NCI-H82 treated with DMSO at 0.1 percent for 48 hours (cell line): ENCODE measurements at regions not wholly inside any gene's neighbourhood (a gene's known extent, or its start where the extent isn't known, plus 50 kb on each side); places are given as distances from the start of the nearest gene placed in this dataset.
A peak's percentile ranks its signal among the peaks of the same experiment; 100 is the strongest.

ENCODE experiments used
- DNase-seq: peaks from one replicate; lab custom pipeline; 2025; ENCODE audit not compliant: unreplicated experiment; lab: John Stamatoyannopoulos, UW

GRCh38 chr20:11792568-11792953, 125.1 kb upstream of the BTBD3 start:
- DNase-seq = no peak

DNA sequence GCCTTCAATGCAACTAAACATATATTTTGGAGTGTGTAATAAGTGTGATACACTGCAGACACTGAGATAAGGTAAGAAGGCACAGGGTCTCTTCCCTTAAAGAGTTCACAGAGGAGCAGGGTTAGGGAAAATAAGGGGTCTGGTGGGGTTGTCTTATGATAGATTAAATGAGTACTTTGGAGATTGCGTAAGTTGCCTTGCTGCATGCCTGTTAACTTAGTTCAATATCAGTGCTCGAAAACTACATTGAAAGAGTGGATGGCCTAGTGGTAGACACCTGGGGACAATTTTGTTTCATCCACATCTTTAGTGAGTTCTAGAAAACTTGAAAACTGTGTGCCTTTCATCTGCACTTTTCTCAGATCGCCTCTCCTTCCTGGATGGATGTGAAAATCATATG, 123.2 kb upstream of the BTBD3 start:
- DNase-seq = no peak

- no peak for DNase-seq
These were observed 122.5 kb upstream of the BTBD3 start for GRCh38 chr20:11795071-11795615.

- no peak for DNase-seq
These were observed 121.7 kb upstream of the BTBD3 start for GRCh38 chr20:11796026-11796425.

- DNase-seq = no peak
These were observed 120.5 kb upstream of the BTBD3 start for GRCh38 chr20:11797156-11797555.

- DNase-seq = peak; percentile 48
These were observed 118.4 kb upstream of the BTBD3 start for GRCh38 chr20:11799281-11799684.

GRCh38 chr20:11807054-11808048, 110.3 kb upstream of the BTBD3 start:
- no peak for DNase-seq

- DNase-seq = no peak
These were observed 108.9 kb upstream of the BTBD3 start for GRCh38 chr20:11808841-11809240.

- DNase-seq = no peak
These were observed 107.2 kb upstream of the BTBD3 start for GRCh38 chr20:11810311-11811083.

DNA sequence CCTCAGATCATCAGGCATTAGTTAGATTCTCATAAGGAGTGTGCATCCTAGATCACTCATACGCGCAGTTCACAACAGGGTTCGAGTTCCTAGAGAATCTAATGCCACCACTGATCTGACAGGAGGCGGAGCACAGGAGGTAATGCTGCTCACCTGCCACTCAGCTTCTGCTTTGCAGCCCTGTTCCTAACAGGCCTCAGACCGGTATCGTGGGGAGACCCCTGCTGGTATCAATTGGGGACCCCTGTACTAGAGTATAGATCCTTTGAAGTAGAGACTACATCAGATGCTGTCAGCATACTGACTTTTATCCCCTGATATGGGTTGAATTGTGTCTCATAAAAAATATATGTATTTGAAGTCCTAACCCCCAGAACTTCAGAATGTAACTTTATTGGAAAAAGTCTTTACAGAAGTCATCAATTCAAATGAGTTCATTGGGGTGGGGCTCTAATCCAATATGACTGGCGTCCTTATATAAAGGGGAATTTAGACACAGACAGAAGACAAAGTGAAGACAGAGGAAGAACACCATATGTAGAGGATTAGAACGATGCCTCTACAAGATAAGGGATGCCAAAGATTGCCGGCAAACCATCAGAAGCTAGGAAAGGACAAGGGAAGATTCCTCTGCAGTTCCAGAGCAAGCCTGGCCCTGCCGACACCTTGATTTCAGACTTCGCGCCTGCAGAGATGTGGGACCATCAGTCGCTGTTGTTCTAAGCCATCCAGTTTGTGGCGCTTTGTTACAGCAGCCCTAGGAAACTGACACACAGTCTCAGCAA, 104.4 kb upstream of the BTBD3 start:
- peak; percentile 27 for DNase-seq

DNA sequence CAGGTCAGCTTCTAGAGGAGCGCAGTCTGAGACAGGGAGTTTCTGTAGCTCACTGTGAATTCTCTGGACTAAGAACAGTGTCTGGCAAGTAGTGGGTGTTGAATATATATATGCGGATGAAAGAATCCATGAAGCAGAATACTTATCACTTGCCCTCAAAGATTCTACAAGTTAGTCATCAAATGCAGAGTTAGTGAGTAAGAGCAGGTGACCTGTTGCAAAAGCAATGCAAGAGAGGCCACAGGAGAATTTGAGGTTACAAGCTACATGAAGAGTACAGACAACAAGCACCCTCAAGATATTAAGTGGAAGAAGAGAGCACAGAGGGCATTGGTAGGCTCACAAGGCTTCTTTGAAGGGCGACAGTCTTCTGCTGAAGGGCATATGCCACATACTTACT, 103.4 kb upstream of the BTBD3 start:
- no peak for DNase-seq

DNA sequence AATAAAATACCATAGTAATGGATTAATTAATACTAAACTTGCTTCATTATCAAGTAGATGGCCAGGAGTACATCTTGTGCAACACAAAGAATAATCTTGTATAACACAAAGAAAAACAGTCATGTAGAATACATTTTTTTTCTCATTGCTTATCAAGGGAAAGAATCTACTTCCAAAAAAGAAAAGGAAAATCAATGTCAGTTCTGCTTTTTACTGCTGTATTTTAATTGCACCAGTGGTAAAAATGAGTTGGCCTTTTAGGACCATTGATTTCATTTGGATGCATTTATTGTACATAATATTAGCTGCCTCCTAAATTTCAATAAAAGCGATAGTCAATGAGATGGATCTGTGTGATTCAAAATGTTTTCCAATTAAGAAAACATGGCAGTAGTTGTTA, 96.9 kb upstream of the BTBD3 start:
- no peak for DNase-seq

DNA sequence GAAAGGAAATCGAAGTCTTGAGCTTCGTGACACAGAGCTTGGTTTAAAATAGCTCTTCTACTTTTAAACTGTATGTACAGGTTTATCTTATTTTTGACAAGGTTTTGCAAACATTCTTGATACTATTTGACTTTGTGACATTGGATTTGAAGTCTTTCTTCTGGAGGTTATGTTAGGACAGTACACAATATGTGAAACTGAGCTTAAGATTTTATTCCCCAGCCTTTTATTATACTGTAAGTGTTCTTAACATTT, 95.2 kb upstream of the BTBD3 start:
- DNase-seq = no peak

DNA sequence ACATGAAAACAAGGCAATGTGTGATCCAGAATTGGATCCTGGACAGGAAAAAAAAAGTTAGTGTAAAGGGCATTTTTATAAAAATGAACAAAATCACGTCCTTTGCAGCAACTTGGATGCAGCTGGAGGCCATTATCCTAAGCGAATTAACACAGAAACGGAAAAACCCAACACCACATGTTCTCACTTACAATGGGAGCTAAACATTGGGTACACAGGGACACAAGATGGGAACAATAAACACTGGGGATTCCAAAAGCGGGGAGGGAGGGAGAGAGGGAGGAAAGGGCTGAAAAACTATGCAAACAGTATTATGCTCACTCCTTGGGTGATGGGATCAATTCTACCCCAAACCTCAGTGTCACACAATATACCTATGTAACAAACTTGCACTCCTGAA, 91.4 kb upstream of the BTBD3 start:
- DNase-seq = no peak

GRCh38 chr20:11832397-11832796, 85.3 kb upstream of the BTBD3 start:
- no peak for DNase-seq

DNA sequence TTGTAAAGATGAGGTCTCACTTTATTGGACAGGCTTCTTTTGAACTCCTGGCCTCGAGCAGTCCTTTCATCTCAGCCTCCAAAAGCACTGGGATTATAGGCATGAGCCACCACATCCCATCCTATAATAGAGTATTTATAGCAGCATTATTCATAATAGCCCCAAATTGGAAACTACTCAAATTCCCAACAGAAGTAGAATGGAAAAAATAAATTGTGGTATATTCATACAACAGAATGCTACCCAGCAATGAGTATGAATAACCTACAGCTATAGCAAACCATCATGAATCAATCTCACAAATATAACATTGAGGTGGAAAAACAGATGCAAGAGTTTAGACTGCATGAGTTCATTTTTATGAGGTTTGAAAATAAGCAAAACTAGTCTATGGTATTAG, 84.8 kb upstream of the BTBD3 start:
- no peak for DNase-seq

DNA sequence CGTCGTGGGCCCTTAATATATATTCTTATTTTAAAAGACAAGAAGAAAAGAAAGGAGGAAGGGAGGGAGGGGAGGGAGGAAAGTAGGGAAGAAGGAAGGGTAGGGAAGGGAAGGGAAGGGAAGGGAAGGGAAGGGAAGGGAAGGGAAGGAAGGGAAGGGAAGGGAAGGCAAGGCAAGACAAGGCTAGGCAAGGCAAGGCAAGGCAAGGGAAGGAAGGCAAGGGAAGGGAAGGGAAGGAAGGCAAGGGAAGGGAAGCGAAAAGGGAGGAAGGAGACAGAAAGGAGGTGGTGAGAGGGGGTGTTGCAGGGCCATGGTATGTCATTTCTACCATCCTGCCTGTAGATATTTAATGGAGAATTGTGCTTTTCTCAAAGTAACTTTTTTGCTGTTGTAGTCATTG, 83.9 kb upstream of the BTBD3 start:
- DNase-seq = no peak

DNA sequence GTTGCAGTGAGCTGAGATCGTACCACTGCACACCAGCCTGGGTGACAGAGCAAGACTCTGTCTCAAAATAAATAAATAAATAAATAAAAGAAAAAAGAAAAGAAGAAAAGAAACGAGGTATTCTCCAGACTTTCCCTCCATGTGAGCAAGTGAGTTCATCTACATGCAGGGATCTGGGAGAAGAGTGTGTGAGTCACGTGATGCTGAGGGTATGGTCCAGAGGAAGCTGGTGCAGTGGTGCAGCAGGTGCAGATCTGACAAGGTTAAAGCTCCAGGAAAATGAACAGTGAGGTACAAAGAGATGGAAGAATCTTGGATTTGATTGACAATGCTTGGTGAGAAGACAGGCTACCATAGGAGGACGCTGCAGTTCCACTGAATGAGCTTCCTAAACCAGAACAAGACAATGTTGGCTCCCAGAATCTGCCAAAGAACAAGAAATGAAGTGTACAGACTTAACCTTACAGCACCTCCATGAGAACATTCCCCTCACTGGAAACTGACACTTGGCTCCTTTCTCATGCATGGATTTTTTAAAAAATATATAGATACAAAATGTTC, 79.5 kb upstream of the BTBD3 start:
- no peak for DNase-seq

DNA sequence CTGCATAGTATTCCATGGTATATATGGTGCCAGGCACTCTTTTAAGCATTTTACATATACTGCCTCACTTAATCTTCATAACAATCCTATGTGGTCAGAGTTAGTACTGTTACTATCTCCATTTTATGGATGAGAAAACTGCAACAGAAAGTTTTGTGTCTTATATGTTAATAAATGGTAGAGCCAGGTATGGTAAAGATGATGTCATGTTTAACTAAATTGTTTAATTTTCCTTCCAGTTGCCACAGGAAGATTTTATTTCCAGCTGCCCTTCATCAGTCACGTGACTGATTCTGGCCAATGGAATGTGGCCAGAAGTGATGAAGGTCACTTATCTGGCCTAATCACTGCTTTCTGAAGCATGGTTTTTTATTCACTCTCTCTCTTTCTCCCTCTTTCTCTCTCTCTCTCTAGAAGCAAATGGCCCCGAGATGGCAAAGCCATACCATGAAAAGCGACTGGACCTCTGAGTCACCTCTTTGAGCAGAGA, 75.7 kb upstream of the BTBD3 start:
- DNase-seq = no peak

DNA sequence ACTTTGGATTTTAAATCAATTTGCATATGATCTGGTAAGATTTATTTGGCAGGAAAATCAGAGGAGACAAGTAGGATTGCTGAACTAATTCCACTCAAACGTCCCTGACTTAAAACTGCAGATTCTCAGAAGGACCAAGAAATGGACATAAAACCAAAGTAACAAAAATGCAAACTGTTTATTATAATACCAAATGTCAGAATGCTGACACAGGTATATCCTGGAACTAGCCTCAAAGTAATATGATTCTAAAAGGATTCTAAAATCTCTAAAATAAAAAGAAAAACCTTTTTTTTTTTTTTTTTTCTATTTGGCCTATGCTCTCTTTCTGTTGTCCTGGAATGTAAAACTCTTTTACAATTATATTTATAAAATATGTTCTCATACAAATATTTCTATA, 74.4 kb upstream of the BTBD3 start:
- no peak for DNase-seq

- no peak for DNase-seq
These were observed 73.0 kb upstream of the BTBD3 start for GRCh38 chr20:11844691-11845090.
